GM21447 (cell line): ENCODE measurements at regions not wholly inside any gene's neighbourhood (a gene's known extent, or its start where the extent isn't known, plus 50 kb on each side); places are given as distances from the start of the nearest gene placed in this dataset.
"Not testable (repeated sequence)": the region's sequence is repeated elsewhere in the genome, so short reads cannot be mapped to it uniquely, and the experiment has no call there.

Experiments
- ATAC-seq: cut with Tn5 transposase; IDR thresholded peaks from one replicate; pipeline ENCODE4 v1.9.1; 2021; ENCODE audit not compliant: unreplicated experiment

DNA sequence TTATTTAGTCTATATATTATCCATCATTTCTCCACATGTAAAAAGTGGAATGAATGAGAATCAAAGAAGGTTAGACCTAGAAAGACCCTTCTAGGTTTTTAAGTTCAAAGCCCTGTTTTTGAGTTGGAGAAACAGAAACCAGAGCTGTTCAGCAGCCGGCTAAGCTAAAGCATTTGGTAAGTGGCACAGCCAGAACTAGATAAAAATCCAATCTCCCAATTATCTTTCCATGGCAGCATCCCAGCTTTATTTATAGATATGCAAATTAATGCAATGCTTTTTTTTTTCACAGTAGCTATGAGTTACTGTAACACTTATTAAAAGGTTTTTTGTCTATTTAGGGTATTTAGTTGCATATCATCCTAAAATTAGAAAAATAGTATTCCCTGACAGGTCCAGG is 85.1 kb downstream of the NIBAN1 start:
- ATAC-seq, result no peak

GRCh38 chr1:184888505-184888904 is 85.8 kb downstream of the NIBAN1 start:
- no peak for ATAC-seq

DNA sequence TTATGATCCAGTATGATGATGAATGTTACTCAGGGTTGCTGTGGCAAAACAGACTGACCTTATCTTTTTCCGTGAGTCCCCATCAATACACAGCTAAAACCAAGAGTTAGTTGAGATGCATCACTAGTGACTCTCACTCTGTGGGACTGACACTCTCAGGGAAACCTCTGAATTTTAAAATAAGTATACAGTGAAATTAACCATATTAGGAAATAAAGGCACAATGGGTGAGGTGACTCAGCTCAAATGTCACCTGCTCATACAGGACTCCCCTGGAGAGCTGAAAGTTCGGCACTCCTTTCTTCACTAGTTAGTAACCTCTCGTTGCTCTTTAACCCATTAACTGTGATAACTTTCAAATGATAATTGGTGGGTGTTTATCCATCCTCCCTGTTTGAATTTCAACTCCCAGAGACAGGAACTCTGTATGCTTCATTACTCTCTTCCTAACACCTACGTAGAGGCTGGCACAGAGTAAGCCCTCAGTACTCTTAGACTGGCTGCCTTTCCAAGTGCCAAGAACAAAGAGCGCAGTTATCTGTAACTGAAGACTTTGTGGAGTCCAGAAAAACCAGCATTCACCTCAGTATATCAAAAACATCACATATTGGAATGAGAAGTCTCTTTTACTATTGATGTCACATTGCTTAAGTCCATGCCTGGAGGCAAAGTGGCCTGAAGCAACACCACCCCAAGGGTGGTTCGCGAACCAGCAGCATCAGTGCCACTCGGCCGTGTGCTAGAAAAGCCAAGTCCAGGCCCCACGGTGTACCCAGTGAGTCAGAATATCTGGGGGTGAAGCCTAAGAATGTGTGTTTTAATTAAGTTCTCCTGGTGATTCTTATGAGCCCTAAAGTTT is 91.1 kb downstream of the NIBAN1 start:
- ATAC-seq, result no peak

- ATAC-seq, result no peak
These were observed 92.1 kb downstream of the NIBAN1 start for GRCh38 chr1:184881941-184882913.

DNA sequence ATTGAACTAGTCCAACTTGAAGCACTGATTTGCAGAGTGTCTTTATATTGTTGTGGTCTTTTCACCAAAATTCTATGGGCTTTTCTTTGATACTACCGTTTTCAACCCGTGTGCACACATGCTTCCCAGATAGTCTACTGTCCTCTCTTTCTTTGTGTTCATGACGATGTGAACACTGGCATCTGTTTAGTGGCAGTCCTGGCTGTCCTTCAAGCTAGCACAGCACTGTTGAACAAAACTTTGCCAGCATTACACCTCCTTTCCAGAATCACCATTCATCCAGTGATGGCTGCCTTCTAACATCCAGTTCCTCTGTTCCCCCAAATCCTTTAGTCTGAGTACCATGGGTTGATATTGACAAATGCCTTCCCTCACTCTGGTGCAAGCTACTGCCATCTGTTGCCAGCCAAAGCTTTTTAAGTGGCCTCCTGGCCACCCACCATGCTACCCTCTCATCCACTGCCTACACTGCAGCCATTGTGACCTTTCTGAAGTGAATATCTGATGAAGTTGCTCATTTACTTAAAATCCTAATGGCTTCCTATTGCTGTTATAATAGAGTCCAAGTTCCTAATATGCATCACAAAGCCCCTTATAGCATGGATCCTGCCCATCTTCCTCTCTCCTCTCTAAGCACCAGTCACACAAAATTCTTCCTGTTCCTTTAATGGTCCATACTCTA is 94.3 kb downstream of the NIBAN1 start:
- no peak for ATAC-seq

DNA sequence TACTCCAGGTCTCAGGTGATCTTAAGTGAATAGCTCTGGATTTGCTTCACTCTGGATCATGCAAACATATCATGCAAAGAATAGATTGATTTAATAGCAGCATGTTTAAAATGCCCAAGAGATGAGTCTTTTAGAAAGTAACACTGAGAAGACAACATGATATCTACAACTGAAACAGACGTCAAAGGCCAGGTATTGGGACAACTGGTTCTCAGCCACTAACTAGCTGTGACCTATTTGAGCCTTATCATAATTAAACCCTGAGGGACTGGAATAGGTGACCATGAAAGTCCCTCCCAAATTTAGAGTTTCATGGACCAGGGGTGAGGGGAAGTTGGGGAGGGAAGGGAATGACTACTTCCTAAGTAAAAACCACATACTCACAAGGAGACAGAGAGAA is 95.7 kb downstream of the NIBAN1 start:
- ATAC-seq, result no peak

DNA sequence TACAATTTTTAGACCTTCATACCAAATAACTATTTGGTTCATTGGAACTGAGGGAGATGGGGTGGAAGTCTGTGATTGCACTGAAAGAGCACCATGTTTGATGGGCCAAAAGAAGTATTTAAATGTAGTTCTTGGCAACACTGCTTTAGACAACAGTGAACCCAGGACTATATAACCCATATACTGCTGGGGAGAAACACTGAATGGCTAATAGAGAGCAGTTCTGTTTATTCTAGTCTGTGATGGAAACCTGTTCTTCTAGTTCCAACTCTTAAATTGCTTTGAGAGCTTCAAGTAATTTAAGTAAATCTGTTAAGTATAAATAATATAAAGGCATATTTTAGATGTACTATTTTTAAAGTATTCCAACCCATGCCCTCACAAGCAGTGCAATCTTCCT is 96.3 kb downstream of the NIBAN1 start:
- no peak for ATAC-seq

DNA sequence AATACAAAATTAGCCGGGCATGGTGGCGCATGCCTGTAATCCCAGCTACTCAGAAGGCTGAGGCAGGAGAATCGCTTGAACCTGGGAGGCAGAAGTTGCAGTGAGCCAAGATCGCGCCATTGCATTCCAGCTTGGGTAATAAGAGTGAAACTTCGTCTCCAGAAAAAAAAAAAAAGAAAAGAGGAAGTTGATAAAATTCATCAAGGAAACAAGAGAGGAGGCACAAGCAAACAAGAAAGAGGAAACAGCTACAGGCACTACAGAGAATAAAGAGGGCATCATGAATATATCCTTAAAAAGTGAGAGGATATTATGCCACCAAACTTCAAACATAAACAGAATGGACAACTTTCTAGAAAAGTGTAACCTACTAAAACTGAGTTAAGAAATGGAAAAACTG is 98.3 kb downstream of the NIBAN1 start:
- ATAC-seq, result not testable (repeated sequence)

GRCh38 chr1:184875218-184875617 is 99.1 kb downstream of the NIBAN1 start:
- no peak for ATAC-seq

DNA sequence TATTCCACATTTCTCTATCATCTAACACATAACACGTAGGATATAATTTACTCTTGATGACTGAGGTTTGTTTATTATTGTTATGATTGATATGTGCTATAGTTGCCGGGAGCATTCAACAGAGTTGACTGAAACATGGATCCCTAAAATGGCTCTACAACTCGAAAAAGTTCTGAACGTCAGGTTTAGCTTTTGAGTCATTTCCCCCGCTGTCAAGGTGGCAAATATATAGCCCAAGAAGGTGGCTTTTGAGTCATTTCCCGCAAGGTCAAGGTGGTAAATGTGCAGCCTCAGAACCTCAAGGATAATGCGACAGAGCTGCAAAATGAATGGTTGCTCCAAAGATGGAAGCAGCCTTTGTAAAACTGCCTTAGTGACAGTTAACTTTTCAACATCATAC is 104.0 kb downstream of the NIBAN1 start:
- ATAC-seq, result no peak

DNA sequence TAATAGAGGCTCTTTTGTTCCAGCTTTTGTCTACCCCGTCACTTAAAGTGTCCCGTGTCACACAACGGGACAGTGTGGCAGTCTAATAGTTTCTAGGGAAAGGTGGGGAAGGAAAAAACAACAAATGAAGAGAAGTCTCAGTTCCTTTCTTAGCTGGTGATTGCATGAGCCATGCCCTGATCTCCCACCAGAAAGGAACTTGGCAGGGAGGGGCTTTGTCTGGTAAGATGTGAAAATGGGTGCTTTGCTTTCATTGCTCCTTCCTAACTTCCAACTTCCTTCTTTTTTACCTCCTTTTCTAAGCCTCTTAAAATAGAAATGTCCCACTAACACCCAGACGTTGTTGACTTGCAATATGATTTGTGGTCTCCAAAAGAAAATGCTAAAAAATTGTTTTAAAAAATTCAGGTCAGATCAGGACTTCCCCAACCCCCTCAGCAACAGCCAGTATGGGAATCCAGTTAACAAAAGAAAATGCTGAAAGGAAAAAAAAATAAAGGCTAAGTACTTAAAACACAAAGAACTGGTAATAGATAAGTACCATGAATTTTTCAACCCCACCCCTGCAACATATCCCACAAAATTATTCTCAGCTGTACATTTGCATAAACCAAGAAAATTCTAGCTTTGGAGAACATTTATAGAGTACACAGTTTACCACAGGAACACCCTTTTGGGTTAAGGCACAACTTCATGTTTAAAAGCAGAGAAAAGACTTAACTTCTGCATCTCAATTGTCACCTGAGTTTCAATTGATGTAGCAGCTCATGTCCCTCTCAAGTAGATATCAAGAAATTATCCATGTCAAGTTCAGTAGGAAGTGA is 106.2 kb downstream of the NIBAN1 start:
- ATAC-seq, result no peak

- ATAC-seq, result peak; percentile 97
These were observed 107.1 kb downstream of the NIBAN1 start for GRCh38 chr1:184866991-184867788.

DNA sequence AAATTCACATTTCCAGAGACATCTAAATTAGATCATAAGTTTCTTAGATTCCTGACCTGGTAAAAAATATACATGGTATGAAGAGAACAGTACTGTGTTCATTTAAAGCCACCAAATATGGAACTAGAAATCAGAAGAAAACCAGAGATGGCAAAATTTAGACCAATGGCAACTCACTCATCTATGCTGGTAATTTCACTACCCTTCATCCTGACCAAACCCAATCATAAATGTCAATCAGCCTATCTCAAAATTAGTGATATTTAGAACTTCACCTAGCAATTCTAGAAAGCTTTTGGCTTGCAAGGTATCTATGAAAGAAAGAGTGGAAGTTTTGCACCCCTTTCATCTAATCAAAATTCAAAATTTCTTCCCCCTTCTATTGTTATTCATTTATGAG is 107.7 kb downstream of the NIBAN1 start:
- peak; percentile 6 for ATAC-seq

DNA sequence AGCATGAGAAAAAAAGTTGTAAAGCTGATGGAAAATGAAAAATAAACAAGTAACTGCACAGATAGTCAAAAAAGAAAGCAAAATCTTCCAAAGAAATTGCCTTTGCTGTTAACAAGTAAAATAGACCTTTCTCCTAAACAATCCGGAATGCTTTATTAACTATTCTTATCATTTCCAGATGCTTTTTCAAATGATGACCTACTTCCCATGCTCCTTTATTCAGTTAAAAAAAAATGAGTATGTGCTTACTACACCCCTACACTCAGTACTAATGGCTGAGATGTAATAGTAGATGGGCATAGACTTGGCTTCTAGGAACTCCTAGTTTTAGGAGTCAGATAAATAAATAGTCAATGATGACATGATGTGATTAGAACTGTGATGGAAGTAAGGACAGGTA is 108.5 kb downstream of the NIBAN1 start:
- no peak for ATAC-seq

- no peak for ATAC-seq
These were observed 107.2 kb upstream of the EDEM3 start for GRCh38 chr1:184861755-184862336.

DNA sequence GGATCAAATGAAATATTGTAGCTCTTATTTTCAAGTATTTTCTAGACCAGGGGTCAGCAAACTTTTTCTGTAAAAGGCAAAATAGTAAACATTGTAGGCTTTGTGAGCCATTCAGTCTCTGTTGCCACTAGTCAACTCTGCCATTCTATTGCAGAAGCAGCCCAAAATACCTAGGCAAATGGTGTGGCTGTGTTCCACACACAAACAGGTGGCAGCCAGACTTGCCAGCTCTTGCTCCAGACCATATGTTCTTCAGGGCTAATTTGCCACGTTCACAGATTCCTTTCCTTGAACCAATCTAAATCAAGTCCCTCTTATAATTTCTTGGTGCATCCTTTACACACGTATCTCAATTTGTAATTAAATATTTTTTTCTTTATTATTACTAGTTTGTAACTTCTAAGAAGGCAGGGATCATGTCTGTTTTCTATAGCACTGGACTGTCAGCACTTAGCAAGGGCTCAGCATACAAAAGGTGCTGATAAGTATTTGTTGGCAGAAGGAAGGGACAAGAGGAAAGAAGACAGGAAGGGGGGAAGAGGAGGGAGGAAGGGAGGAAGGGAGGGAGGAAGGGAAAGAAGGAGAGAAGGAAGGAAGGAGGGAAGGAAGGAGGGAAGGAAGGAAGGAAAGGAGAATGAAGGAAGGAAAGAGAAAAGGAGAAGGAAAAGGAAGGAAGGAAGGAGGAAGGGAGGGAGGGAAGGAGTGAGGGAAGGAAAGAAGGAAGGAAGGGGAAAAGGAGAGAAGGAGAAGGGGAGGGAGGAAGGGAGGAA is 106.5 kb upstream of the EDEM3 start:
- ATAC-seq, result peak; percentile 48

GRCh38 chr1:184860535-184860934 is 105.9 kb upstream of the EDEM3 start:
- ATAC-seq, result no peak

GRCh38 chr1:184859381-184860105 is 104.9 kb upstream of the EDEM3 start:
- ATAC-seq, result peak; percentile 47
